ENCODE measurements at regions not wholly inside any gene's neighbourhood (a gene's known extent, or its start where the extent isn't known, plus 50 kb on each side); places are given as distances from the start of the nearest gene placed in this dataset.

- TF ChIP-seq CTCF (IDR thresholded peaks at IDR 0.05; ENCODE audit: borderline replicate concordance, insufficient read depth, low read depth, low read length), result no peak
These were observed 883.2 kb downstream of the SLC4A3 start for GRCh38 chr2:220510668-220511067.

GRCh38 chr2:220512419-220512818, 885.0 kb downstream of the SLC4A3 start:
- no peak overlapping the region for H3K4me3 ChIP-seq (ENCODE audit: low read depth, low read length)
- TF ChIP-seq CTCF (IDR thresholded peaks at IDR 0.05; ENCODE audit: borderline replicate concordance, insufficient read depth, low read depth, low read length), result no peak

More at GRCh38 chr2:220510668-220511067, 883.2 kb downstream of the SLC4A3 start:
- H3K4me3 ChIP-seq (ENCODE audit: low read depth, low read length), result no peak overlapping the region

- no peak for TF ChIP-seq CTCF (IDR thresholded peaks at IDR 0.05; ENCODE audit: borderline replicate concordance, insufficient read depth, low read depth, low read length)
These were observed 886.3 kb downstream of the SLC4A3 start for GRCh38 chr2:220513573-220514288.

DNA sequence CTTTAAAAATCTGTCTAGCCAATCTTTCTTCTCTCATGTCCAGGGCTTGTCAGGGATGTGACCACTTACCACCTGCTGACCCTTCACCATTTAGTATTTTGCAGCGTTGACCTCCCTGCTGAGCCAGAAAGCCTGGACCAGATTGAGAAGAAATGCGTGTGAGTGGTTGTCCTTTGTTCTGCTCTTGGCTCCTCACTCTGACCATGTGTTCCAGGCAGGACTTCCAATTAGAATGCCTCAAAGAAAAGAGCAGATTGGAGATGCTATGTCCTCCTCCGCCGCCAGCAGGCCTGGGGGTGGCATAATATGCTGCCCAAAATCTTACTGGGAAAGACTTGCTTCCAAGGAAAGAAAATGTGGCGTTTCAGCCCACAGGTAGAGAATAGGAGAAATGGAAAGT, 894.1 kb downstream of the SLC4A3 start:
- no peak overlapping the region for H3K4me3 ChIP-seq (ENCODE audit: low read depth, low read length)
- no peak for TF ChIP-seq CTCF (IDR thresholded peaks at IDR 0.05; ENCODE audit: borderline replicate concordance, insufficient read depth, low read depth, low read length)

More at GRCh38 chr2:220513573-220514288, 886.3 kb downstream of the SLC4A3 start:
- no peak overlapping the region for H3K4me3 ChIP-seq (ENCODE audit: low read depth, low read length)

DNA sequence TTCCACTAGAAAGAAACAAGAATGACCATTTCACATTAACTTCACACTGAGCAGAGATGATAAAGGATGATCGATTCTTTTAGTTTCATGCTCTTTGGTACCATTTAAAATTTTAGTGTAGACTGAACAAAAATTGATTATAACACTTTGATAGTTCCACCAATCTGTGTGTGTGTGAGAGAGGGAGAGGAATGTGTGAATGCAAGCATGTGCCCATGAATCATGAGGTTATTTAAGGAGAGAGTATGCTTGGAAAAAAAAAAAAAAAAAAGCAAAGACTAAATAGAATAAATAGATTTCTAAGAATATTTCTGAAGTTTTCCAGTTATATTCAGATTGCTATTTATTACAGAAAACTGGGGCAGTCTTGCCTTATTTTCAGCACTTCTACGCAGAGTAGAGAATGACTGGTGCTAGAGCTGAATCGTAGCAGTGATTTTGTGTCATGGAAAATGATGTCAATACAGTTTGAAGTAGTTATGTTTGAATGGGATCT, 900.8 kb downstream of the SLC4A3 start:
- no peak overlapping the region for H3K4me3 ChIP-seq (ENCODE audit: low read depth, low read length)
- no peak for TF ChIP-seq CTCF (IDR thresholded peaks at IDR 0.05; ENCODE audit: borderline replicate concordance, insufficient read depth, low read depth, low read length)

GRCh38 chr2:220531216-220531615, 903.8 kb downstream of the SLC4A3 start:
- TF ChIP-seq CTCF (IDR thresholded peaks at IDR 0.05; ENCODE audit: borderline replicate concordance, insufficient read depth, low read depth, low read length), result no peak
- H3K4me3 ChIP-seq (ENCODE audit: low read depth, low read length), result no peak overlapping the region

- no peak overlapping the region for H3K4me3 ChIP-seq (ENCODE audit: low read depth, low read length)
These were observed 906.1 kb downstream of the SLC4A3 start for GRCh38 chr2:220533485-220533884.

More at GRCh38 chr2:220533485-220533884, 906.1 kb downstream of the SLC4A3 start:
- peak; percentile 45; the same call in 1 of the 2 replicates for TF ChIP-seq CTCF (IDR thresholded peaks at IDR 0.05; ENCODE audit: borderline replicate concordance, insufficient read depth, low read depth, low read length)

Data from GM12875 (cell line).